GM10248 (cell line): ENCODE measurements at regions not wholly inside any gene's neighbourhood (a gene's known extent, or its start where the extent isn't known, plus 50 kb on each side); places are given as distances from the start of the nearest gene placed in this dataset.

Experiments
- CTCF ChIA-PET: fragments of 300-600 bp; sonication (Branson Sonifier 250); formaldehyde crosslinking; extraction: SDS; loops from one replicate; lab custom pipeline; 2021; ENCODE audit warnings: antibody characterized with exemption; lab: Yijun Ruan, JAX
- POLR2A ChIA-PET: fragments of 350-650 bp; sonication (Branson Sonifier 250); formaldehyde crosslinking; extraction: SDS; loops from one replicate; lab custom pipeline; 2020; ENCODE audit warnings: antibody characterized with exemption; lab: Yijun Ruan, JAX
- DNase-seq: peaks from one replicate; pipeline ENCODE4 v3.0.0; 2012; ENCODE audit errors: extremely low spot score
- TF ChIP-seq, protein P1 (sequence below): IDR thresholded peaks from 2 replicates; pipeline ENCODE4 v1.5.1; 2012; ENCODE audit warnings: mild to moderate bottlenecking, low read depth; ENCODE audit errors: extremely low read depth, missing control alignments, control extremely low read depth

DNA sequence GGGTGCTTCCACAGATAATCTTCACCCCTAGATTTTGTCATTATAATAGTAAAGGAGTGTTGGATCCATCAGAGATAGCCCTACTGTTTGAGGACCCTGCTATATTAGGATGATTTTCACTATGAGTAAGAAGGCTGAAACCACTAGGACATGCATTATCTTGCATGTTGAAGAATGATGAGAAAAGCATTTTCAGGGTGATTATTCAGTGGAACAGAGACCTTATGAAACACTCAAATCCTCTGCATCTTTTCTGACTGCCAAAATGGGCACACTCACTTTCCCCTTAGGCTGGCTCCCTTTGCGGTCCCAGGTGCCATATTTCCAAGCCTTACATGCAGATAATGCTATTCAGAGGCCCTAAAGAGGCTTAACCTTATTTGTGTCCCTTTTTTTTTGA is 296.9 kb downstream of the RND3 start:
- ChIA-PET CTCF (no interaction called here), POLR2A (no interaction called here)
- no peak for DNase-seq
- TF ChIP-seq, protein P1, sequence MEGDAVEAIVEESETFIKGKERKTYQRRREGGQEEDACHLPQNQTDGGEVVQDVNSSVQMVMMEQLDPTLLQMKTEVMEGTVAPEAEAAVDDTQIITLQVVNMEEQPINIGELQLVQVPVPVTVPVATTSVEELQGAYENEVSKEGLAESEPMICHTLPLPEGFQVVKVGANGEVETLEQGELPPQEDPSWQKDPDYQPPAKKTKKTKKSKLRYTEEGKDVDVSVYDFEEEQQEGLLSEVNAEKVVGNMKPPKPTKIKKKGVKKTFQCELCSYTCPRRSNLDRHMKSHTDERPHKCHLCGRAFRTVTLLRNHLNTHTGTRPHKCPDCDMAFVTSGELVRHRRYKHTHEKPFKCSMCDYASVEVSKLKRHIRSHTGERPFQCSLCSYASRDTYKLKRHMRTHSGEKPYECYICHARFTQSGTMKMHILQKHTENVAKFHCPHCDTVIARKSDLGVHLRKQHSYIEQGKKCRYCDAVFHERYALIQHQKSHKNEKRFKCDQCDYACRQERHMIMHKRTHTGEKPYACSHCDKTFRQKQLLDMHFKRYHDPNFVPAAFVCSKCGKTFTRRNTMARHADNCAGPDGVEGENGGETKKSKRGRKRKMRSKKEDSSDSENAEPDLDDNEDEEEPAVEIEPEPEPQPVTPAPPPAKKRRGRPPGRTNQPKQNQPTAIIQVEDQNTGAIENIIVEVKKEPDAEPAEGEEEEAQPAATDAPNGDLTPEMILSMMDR, result no peak

DNA sequence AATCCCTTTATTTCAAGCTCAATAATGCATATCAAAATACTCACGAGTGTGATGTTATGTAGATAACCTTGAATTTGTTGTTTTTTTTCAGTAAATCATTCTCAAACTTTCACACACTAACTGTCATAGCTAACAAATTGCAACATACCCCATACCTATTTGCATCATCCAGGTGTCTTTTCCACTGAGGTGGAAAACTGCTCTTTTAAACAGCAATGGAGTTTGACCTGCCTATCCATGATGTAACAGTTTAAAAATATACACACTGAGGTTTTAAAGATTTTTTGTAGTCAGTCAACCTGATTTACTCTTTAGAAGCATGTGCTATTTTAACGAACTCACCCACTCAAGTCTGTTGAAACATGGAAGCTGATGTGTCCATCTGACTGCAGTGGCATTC is 298.7 kb downstream of the RND3 start:
- TF ChIP-seq, protein P1, result no peak
- DNase-seq, result no peak
- ChIA-PET POLR2A (no interaction called here), CTCF (interaction anchor here (1.2 to 2.1 kb wide), 2 partner anchors 13 to 18 kb away, joined by 3 to 7 read pairs; no protein-coding TSS in a partner anchor)

DNA sequence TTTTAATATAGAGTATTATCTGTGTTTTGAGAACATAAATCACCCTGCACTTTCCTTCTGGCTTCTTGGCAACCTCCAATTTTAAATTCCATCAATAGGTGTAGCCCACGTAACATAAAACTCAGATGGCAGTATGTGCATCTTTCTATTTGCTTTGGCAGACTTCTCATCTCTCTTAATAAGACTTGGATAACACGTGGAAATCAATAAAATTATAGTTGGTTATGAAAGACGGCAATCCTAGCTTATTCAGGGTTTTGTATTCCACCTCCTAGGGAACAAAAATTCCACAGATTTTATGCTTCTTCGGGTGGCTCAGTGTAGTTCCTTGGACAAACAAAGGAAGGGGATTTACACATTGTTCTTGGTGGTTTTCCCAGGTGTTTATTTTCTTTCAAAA is 299.3 kb downstream of the RND3 start:
- ChIA-PET POLR2A (no interaction called here), CTCF (interaction anchor here (1.2 to 2.1 kb wide), 2 partner anchors 12 to 17 kb away, joined by 3 to 7 read pairs; no protein-coding TSS in a partner anchor)
- DNase-seq, result no peak
- TF ChIP-seq, protein P1, result no peak

DNA sequence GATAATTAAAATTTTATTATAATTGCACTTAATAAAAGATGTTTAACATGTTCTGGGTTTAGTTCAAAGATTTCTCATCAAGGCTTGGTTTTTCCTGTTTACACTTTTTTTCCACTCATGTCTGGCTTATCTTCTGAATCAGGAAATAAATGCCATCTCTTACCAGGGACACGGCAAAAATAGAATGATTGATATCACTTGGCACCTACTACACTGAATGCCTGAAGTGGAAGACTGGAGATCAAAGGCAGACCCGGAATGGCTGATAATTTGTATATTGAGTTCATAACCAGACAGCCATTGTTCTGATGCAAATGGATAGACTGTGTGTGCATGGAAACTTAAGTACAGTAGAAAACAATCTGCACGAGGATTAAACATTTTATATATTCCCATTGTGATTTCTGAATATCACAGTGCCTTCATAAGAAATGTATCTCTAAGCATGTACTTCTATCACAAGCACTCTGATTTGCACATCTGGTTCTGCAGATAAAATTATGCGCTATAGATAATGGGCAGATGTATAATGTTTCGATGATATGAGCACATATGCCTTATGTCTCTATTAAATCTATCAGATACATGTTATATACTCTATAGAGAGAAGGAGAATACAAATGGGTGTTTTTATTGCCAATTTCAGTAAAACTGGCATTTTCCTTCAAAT is 304.8 kb downstream of the RND3 start:
- no peak for DNase-seq
- CTCF ChIA-PET, result no interaction called here
- POLR2A ChIA-PET, result no interaction called here
- TF ChIP-seq, protein P1, result no peak

DNA sequence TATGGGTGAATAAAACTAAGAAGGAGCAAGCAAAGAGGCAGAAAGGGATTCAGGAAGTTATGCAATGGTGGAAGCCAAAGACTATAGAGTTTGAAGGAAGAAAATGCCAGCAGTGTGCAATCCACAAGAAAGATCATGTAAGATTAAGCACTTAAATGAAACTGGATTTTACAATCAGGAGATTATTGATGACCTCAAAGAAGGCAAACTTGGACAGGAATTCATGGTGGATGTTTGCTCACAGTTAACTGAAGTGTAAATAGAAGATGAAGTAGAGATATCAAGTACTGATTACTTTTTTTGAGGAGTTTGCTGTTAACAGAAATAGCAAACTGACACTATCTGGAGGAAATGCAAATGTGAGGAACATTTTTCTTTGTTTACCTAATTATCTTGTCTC is 308.9 kb downstream of the RND3 start:
- ChIA-PET POLR2A (no interaction called here), CTCF (no interaction called here)
- no peak for DNase-seq
- TF ChIP-seq, protein P1, result no peak

DNA sequence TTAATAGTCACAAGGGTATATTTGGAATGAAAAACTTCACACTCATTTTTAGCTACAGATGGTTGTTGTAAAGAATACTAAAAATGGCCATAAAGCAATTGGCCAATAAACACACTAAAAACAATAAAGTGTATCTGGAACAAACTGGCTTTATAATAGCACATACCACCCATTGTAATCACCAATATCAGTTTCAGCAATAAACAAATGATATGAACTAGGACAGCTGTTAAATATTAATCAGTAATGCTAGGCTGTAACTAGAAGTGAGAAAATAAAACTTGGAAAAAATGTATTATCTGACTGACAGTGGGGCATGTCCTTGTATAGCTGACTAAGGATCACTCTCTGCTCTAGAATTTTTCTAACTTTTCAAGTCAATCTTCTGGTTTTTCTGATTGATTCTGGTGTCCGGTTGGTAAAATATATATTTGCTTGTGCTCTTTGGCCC is 312.5 kb downstream of the RND3 start:
- TF ChIP-seq, protein P1, result no peak
- CTCF ChIA-PET, result interaction anchor here (2.0 kb wide), 1 partner anchor 14 kb away, joined by 7 read pairs; no protein-coding TSS in a partner anchor
- DNase-seq, result no peak
- POLR2A ChIA-PET, result no interaction called here
